Neural cell (in vitro differentiated cells): ENCODE measurements at regions not wholly inside any gene's neighbourhood (a gene's known extent, or its start where the extent isn't known, plus 50 kb on each side); places are given as distances from the start of the nearest gene placed in this dataset.

Source experiments
- CTCF ChIP-seq: fragments of 450-650 bp; IDR thresholded peaks from 2 replicates; pipeline ENCODE4 v1.5.1; 2014; ENCODE audit warnings: antibody characterized with exemption, mild to moderate bottlenecking, moderate library complexity; ENCODE audit not compliant: poor library complexity, severe bottlenecking
- SMC3 ChIP-seq: fragments of 450-650 bp; conservative IDR thresholded peaks from 2 replicates; pipeline ENCODE4 v1.6.1; 2014; ENCODE audit warnings: antibody characterized with exemption, mild to moderate bottlenecking, moderate library complexity; ENCODE audit not compliant: poor library complexity

GRCh38 chr7:13792208-13792607 is 197.3 kb downstream of the ETV1 start:
- no peak for TF ChIP-seq SMC3
- TF ChIP-seq CTCF, result no peak
